Gastrocnemius medialis (tissue), 4 donors: ENCODE measurements at regions not wholly inside any gene's neighbourhood (a gene's known extent, or its start where the extent isn't known, plus 50 kb on each side); places are given as distances from the start of the nearest gene placed in this dataset.

ENCODE experiments used
- ATAC-seq, 2 donors: fragments of 150-250 bp; one replicate each; pipeline ENCODE4 v1.9.1; 2016
- DNase-seq, 2 donors: peaks; one replicate each; pipeline ENCODE4 v3.0.0-alpha.2; 2019
- H3K27ac ChIP-seq, 4 donors: fragments of 200-600 bp; sonication (generic); 1 replicate in 1 of 4; 2 replicates in 3 of 4; pipeline ENCODE4 v1.5.1; 2016 to 2018; ENCODE audit warnings: mild to moderate bottlenecking in 2 of 4, moderate library complexity in 1 of 4
- H3K27me3 ChIP-seq, 3 donors: fragments of 200-600 bp; sonication (generic) in 2 of 3; 1 replicate in 1 of 3; 2 replicates in 2 of 3; pipeline versions ENCODE4 v1.5.1 to v1.6.0; 2016 to 2019; ENCODE audit warnings: mild to moderate bottlenecking in 1 of 3, moderate library complexity in 1 of 3
- H3K36me3 ChIP-seq, 2 donors: fragments of 200-600 bp; sonication (generic) in 1 of 2; one replicate each; pipeline ENCODE4 v1.5.1; 2017 to 2018
- H3K4me1 ChIP-seq, 2 donors: fragments of 200-600 bp; sonication (generic) in 1 of 2; one replicate each; pipeline ENCODE4 v1.5.1; 2016 to 2017; ENCODE audit warnings: mild to moderate bottlenecking in 2 of 2
- H3K4me3 ChIP-seq, 4 donors: fragments of 200-600 bp; sonication (generic) in 3 of 4; 1 replicate in 1 of 4; 2 replicates in 3 of 4; pipeline ENCODE4 v1.5.1; 2016 to 2019; ENCODE audit warnings: mild to moderate bottlenecking in 2 of 4
- H3K9me3 ChIP-seq, 3 donors: fragments of 200-600 bp; sonication (generic) in 2 of 3; 1 replicate in 1 of 3; 2 replicates in 2 of 3; pipeline ENCODE4 v1.5.1; 2016 to 2019
- POLR2A ChIP-seq, 2 donors: fragments of 450-650 bp; IDR thresholded peaks; one replicate each; pipeline ENCODE4 v1.6.1; 2017; ENCODE audit warnings: antibody characterized with exemption in 2 of 2, mild to moderate bottlenecking in 2 of 2, moderate library complexity in 2 of 2
- in situ Hi-C, 4 donors: fragments of 200-750 bp; cut with MboI; loops; one replicate each; pipeline versions ENCODE4 v1.15.0 to v1.8.0; 2017; ENCODE audit warnings: low sequenced_read_pairs in 4 of 4
- intact Hi-C: fragments of 100-400 bp; cut with DNase I; formaldehyde crosslinking; loops from one replicate; pipeline ENCODE4 v1.15.1; 2023; ENCODE audit warnings: low total_unique reads
- TF ChIP-seq, protein P1 (sequence below), 5 experiments: fragments of 450-650 bp in 3 of 5; fragments of 200-600 bp in 2 of 5; sonication (generic) in 2 of 5; IDR thresholded peaks in 4 of 5; conservative IDR thresholded peaks in 1 of 5; 1 replicate in 4 of 5; 2 replicates in 1 of 5; pipeline ENCODE4 v1.5.1; 2016 to 2019; ENCODE audit warnings: antibody characterized with exemption in 5 of 5, mild to moderate bottlenecking in 3 of 5, moderate library complexity in 3 of 5

GRCh38 chr16:66107661-66108060, 258.8 kb upstream of the CDH5 start:
- Histone ChIP-seq H3K27ac (no peak overlapping the region), H3K36me3 (no peaks in the 10 kb centered on the region), H3K4me3 (no peak overlapping the region), H3K9me3 (no peaks in the 10 kb centered on the region), H3K4me1 (no peaks in the 10 kb centered on the region), H3K27me3 (no peaks in the 10 kb centered on the region)
- TF ChIP-seq, protein P1, sequence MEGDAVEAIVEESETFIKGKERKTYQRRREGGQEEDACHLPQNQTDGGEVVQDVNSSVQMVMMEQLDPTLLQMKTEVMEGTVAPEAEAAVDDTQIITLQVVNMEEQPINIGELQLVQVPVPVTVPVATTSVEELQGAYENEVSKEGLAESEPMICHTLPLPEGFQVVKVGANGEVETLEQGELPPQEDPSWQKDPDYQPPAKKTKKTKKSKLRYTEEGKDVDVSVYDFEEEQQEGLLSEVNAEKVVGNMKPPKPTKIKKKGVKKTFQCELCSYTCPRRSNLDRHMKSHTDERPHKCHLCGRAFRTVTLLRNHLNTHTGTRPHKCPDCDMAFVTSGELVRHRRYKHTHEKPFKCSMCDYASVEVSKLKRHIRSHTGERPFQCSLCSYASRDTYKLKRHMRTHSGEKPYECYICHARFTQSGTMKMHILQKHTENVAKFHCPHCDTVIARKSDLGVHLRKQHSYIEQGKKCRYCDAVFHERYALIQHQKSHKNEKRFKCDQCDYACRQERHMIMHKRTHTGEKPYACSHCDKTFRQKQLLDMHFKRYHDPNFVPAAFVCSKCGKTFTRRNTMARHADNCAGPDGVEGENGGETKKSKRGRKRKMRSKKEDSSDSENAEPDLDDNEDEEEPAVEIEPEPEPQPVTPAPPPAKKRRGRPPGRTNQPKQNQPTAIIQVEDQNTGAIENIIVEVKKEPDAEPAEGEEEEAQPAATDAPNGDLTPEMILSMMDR (IDR thresholded peaks at IDR 0.05 in 4 of 5, conservative IDR thresholded peaks at IDR 0.05 in 1 of 5): no peak
- no peak for TF ChIP-seq POLR2A (IDR thresholded peaks at IDR 0.05)
- intact Hi-C loops: no loop called here
- in situ Hi-C loops: no loop called here
- ATAC-seq: no peak
- DNase-seq: no peak

DNA sequence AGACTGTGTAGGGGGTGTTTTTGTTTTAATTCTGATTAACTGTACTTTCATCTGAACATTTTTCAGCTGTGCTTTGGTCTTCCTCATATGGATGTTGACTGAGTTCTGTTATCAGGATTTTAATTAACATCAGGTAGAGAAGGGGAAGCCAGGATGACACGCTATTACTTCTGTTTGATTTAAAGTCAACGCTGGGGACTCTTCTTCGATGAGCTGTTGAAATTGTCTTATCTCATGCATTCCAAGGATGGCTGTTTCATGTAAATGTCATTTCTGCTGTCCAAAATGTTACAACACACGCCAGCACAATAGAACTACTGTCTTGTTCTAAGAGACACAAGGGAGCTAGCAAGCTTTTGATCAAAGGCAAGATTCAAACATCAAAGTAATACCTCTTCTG, 263.3 kb upstream of the CDH5 start:
- intact Hi-C loops (no loop called here), in situ Hi-C loops (no loop called here)
- no peaks in the 10 kb centered on the region for H3K4me1 ChIP-seq
- ATAC-seq (no peak), DNase-seq (no peak)
- H3K9me3 ChIP-seq: no peaks in the 10 kb centered on the region
- H3K27ac ChIP-seq: no peak overlapping the region
- TF ChIP-seq, protein P1 (IDR thresholded peaks at IDR 0.05 in 4 of 5, conservative IDR thresholded peaks at IDR 0.05 in 1 of 5): no peak
- no peak for TF ChIP-seq POLR2A (IDR thresholded peaks at IDR 0.05)
- no peaks in the 10 kb centered on the region for H3K36me3 ChIP-seq
- H3K27me3 ChIP-seq: no peaks in the 10 kb centered on the region
- H3K4me3 ChIP-seq: no peak overlapping the region

GRCh38 chr16:66099306-66099705, 267.2 kb upstream of the CDH5 start:
- Histone ChIP-seq H3K27ac (no peak overlapping the region), H3K27me3 (no peaks in the 10 kb centered on the region), H3K4me1 (no peaks in the 10 kb centered on the region), H3K4me3 (no peak overlapping the region), H3K9me3 (no peaks in the 10 kb centered on the region), H3K36me3 (no peaks in the 10 kb centered on the region)
- in situ Hi-C loops: no loop called here
- ATAC-seq (no peak), DNase-seq (no peak)
- TF ChIP-seq, protein P1 (IDR thresholded peaks at IDR 0.05 in 4 of 5, conservative IDR thresholded peaks at IDR 0.05 in 1 of 5): no peak
- TF ChIP-seq POLR2A (IDR thresholded peaks at IDR 0.05): no peak
- intact Hi-C loops: no loop called here

GRCh38 chr16:66097751-66098150, 268.7 kb upstream of the CDH5 start:
- Histone ChIP-seq H3K36me3 (no peaks in the 10 kb centered on the region), H3K27ac (no peak overlapping the region), H3K9me3 (no peaks in the 10 kb centered on the region), H3K4me1 (no peaks in the 10 kb centered on the region), H3K27me3 (no peaks in the 10 kb centered on the region), H3K4me3 (no peak overlapping the region)
- DNase-seq (no peak), ATAC-seq (no peak)
- no peak for TF ChIP-seq POLR2A (IDR thresholded peaks at IDR 0.05)
- TF ChIP-seq, protein P1 (IDR thresholded peaks at IDR 0.05 in 4 of 5, conservative IDR thresholded peaks at IDR 0.05 in 1 of 5): no peak
- intact Hi-C loops (no loop called here), in situ Hi-C loops (no loop called here)

DNA sequence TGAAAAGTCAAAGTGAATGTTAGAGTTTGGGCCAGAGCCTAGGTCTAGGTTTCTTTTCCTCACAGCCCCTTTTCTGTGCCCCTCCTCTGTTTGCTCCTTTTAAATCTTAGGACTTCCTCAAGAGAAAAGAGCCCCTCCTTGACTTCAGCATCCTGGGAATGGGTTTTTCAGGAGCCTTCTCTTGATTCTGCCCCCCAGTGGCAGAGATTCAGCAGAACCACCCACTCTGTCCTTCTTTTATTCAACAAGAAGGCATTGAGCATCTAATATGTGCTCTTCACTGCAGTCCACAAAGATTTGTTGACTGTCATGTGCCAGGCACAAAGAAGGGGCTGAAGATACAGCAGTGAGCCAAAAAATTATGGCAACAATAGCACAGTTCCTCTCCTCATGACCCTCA, 270.8 kb upstream of the CDH5 start:
- TF ChIP-seq, protein P1 (IDR thresholded peaks at IDR 0.05 in 4 of 5, conservative IDR thresholded peaks at IDR 0.05 in 1 of 5): no peak
- no peak for TF ChIP-seq POLR2A (IDR thresholded peaks at IDR 0.05)
- Histone ChIP-seq H3K27ac (no peak overlapping the region), H3K9me3 (no peaks in the 10 kb centered on the region), H3K27me3 (no peaks in the 10 kb centered on the region), H3K36me3 (no peaks in the 10 kb centered on the region), H3K4me3 (no peak overlapping the region), H3K4me1 (no peaks in the 10 kb centered on the region)
- no peak for DNase-seq
- intact Hi-C loops (no loop called here), in situ Hi-C loops (no loop called here)
- no peak for ATAC-seq
